22Rv1 (cell line): ENCODE measurements at regions not wholly inside any gene's neighbourhood (a gene's known extent, or its start where the extent isn't known, plus 50 kb on each side); places are given as distances from the start of the nearest gene placed in this dataset.

ENCODE experiments used
- ZFX ChIP-seq: fragments of 450-650 bp; IDR thresholded peaks from 2 replicates; pipeline ENCODE4 v1.6.1; 2017; ENCODE audit warnings: antibody characterized with exemption, borderline replicate concordance
- TF ChIP-seq, protein P1 (sequence below): fragments of 450-650 bp; IDR thresholded peaks from 2 replicates; pipeline ENCODE4 v1.5.1; 2017; ENCODE audit warnings: mild to moderate bottlenecking

DNA sequence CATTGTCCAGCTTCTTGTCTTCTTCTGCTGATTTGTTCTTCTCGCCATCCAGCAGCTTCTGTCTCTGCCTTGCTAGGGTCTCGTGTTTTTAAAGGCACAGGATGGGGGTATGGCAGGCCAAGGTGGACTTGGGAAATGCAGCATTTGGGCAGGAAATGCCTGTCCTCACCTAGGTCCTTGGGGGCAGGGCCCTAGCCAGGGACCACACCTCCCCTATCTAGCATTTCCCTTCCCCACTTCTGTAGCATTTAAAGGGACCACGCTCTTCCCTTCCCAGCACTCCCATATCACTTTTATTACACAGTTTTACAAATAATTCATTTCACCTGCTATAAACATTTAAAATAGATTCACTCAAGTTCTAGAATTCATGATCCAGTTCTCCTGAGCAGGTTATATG lies 315.4 kb upstream of the LMCD1 start:
- TF ChIP-seq, protein P1, sequence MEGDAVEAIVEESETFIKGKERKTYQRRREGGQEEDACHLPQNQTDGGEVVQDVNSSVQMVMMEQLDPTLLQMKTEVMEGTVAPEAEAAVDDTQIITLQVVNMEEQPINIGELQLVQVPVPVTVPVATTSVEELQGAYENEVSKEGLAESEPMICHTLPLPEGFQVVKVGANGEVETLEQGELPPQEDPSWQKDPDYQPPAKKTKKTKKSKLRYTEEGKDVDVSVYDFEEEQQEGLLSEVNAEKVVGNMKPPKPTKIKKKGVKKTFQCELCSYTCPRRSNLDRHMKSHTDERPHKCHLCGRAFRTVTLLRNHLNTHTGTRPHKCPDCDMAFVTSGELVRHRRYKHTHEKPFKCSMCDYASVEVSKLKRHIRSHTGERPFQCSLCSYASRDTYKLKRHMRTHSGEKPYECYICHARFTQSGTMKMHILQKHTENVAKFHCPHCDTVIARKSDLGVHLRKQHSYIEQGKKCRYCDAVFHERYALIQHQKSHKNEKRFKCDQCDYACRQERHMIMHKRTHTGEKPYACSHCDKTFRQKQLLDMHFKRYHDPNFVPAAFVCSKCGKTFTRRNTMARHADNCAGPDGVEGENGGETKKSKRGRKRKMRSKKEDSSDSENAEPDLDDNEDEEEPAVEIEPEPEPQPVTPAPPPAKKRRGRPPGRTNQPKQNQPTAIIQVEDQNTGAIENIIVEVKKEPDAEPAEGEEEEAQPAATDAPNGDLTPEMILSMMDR = no peak
- no peak for TF ChIP-seq ZFX
